ENCODE measurements at regions not wholly inside any gene's neighbourhood (a gene's known extent, or its start where the extent isn't known, plus 50 kb on each side); places are given as distances from the start of the nearest gene placed in this dataset.

DNA sequence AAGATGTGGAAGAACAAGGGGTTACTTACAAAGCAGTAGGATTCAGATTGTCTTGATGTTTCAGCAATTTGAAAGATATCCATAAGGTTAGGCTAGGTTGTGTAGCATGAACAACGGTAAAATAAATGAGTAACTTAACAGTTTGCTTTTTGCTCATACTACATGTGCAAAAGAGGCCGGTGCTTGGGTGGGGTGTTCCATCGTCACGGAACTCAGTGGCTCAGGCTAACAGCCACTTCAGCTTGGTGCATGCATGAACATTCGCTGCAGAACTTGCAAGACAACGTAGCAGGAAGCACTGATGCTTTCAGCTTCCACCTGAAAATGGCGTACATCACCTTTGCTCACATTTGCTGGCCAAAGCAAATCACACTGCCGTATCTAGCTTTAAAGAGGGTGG, 407.3 kb upstream of the CDH20 start:
- Histone ChIP-seq H3K4me3 (no peak overlapping the region), H3K27me3 (no peaks in the 10 kb centered on the region), H3K27ac (no peak overlapping the region), H3K9me3 (peaks cover 0 to 4% (median 0%) of the 10 kb centered on the region in 4 donors), H3K36me3 (no peaks in the 10 kb centered on the region), H3K4me1 (no peaks in the 10 kb centered on the region)
- DNase-seq: no peak
- ATAC-seq: no peak
- 64% methylated on average over 7 of the region's 8 CpGs for WGBS (ENCODE audit: insufficient coverage, low coverage, low lambda C conversion rate, missing lambda C conversion rate)
- TF ChIP-seq CTCF (IDR thresholded peaks at IDR 0.05): no peak
- TF ChIP-seq POLR2A (IDR thresholded peaks at IDR 0.05): no peak
- intact Hi-C loops (cut with DNase I): no loop called here

DNA sequence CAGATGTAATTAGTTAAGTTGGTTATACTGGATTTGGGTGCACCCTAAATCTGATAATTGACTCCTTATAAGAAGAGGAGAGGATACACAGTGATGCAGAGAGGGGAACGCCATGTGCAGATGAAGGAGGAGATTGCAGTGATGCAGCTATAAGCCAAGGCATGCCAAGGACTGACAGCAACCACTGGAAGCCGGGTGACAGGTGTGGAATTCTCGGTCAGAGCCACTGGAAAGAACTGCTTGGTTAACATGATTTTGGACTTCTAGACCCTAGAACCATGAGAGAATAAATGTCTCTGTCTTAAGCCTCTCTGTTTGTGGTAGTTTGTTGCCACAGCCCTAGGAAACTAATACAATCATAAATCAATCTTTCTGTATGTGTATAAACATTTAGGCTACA, 403.3 kb upstream of the CDH20 start:
- WGBS (ENCODE audit: insufficient coverage, low coverage, low lambda C conversion rate, missing lambda C conversion rate): 40% methylated on average over 1 of the region's 3 CpGs
- TF ChIP-seq POLR2A (IDR thresholded peaks at IDR 0.05): no peak
- TF ChIP-seq CTCF (IDR thresholded peaks at IDR 0.05): no peak
- Histone ChIP-seq H3K4me1 (no peaks in the 10 kb centered on the region), H3K4me3 (no peak overlapping the region), H3K27ac (no peak overlapping the region), H3K27me3 (no peaks in the 10 kb centered on the region), H3K36me3 (no peaks in the 10 kb centered on the region), H3K9me3 (peaks cover 0 to 4% (median 0%) of the 10 kb centered on the region in 4 donors)
- no peak for ATAC-seq
- intact Hi-C loops (cut with DNase I): no loop called here
- no peak for DNase-seq

- intact Hi-C loops (cut with DNase I): no loop called here
- H3K9me3 ChIP-seq: no peaks in the 10 kb centered on the region
- H3K36me3 ChIP-seq: no peaks in the 10 kb centered on the region
- H3K27ac ChIP-seq: no peak overlapping the region
- no peaks in the 10 kb centered on the region for H3K4me1 ChIP-seq
- no peak overlapping the region for H3K4me3 ChIP-seq
- DNase-seq (no peak), ATAC-seq (no peak)
- TF ChIP-seq CTCF (IDR thresholded peaks at IDR 0.05) (no peak), POLR2A (IDR thresholded peaks at IDR 0.05) (no peak)
- WGBS (ENCODE audit: insufficient coverage, low coverage, low lambda C conversion rate, missing lambda C conversion rate): 56% methylated on average over 5 of the region's 5 CpGs
- H3K27me3 ChIP-seq: no peaks in the 10 kb centered on the region
These were observed 398.0 kb upstream of the CDH20 start for GRCh38 chr18:60935041-60935910.

GRCh38 chr18:60936101-60936500, 397.1 kb upstream of the CDH20 start:
- H3K4me3 ChIP-seq: no peak overlapping the region
- ATAC-seq: no peak
- no peak for DNase-seq
- H3K4me1 ChIP-seq: no peaks in the 10 kb centered on the region
- H3K27ac ChIP-seq: no peak overlapping the region
- TF ChIP-seq POLR2A (IDR thresholded peaks at IDR 0.05): no peak
- TF ChIP-seq CTCF (IDR thresholded peaks at IDR 0.05): no peak
- no peaks in the 10 kb centered on the region for H3K36me3 ChIP-seq
- intact Hi-C loops (cut with DNase I): no loop called here
- H3K9me3 ChIP-seq: no peaks in the 10 kb centered on the region
- no peaks in the 10 kb centered on the region for H3K27me3 ChIP-seq
